NCI-H2107 treated with DMSO at 0.1 percent for 48 hours (cell line): ENCODE measurements at regions not wholly inside any gene's neighbourhood (a gene's known extent, or its start where the extent isn't known, plus 50 kb on each side); places are given as distances from the start of the nearest gene placed in this dataset.
"Not testable (repeated sequence)": the region's sequence is repeated elsewhere in the genome, so short reads cannot be mapped to it uniquely, and the experiment has no call there.

Experiments
- DNase-seq: peaks from one replicate; lab custom pipeline; 2025; ENCODE audit not compliant: unreplicated experiment; lab: John Stamatoyannopoulos, UW

- DNase-seq: no peak
These were observed 387.1 kb upstream of the PAPPA start for GRCh38 chr9:115766370-115766955.

- DNase-seq: no peak
These were observed 383.1 kb upstream of the PAPPA start for GRCh38 chr9:115770521-115770920.

GRCh38 chr9:115775659-115776058 is 377.9 kb upstream of the PAPPA start:
- DNase-seq: no peak

- DNase-seq: no peak
These were observed 376.0 kb upstream of the PAPPA start for GRCh38 chr9:115777610-115778009.

- no peak for DNase-seq
These were observed 372.4 kb upstream of the PAPPA start for GRCh38 chr9:115781070-115781736.

- no peak for DNase-seq
These were observed 367.3 kb upstream of the PAPPA start for GRCh38 chr9:115786321-115786720.

- DNase-seq: no peak
These were observed 363.1 kb upstream of the PAPPA start for GRCh38 chr9:115790520-115790919.

- DNase-seq: no peak
These were observed 358.6 kb upstream of the PAPPA start for GRCh38 chr9:115794921-115795475.

GRCh38 chr9:115799734-115800133 is 353.9 kb upstream of the PAPPA start:
- no peak for DNase-seq

- no peak for DNase-seq
These were observed 349.4 kb upstream of the PAPPA start for GRCh38 chr9:115804206-115804605.

GRCh38 chr9:115808108-115808507 is 345.5 kb upstream of the PAPPA start:
- no peak for DNase-seq

GRCh38 chr9:115808695-115809094 is 344.9 kb upstream of the PAPPA start:
- DNase-seq: no peak

- no peak for DNase-seq
These were observed 343.4 kb upstream of the PAPPA start for GRCh38 chr9:115810166-115810565.

GRCh38 chr9:115814081-115814480 is 339.5 kb upstream of the PAPPA start:
- DNase-seq: no peak

GRCh38 chr9:115815786-115816185 is 337.8 kb upstream of the PAPPA start:
- no peak for DNase-seq

- DNase-seq: not testable (repeated sequence)
These were observed 334.9 kb upstream of the PAPPA start for GRCh38 chr9:115818651-115819050.

- DNase-seq: no peak
These were observed 321.6 kb upstream of the PAPPA start for GRCh38 chr9:115832031-115832430.

GRCh38 chr9:115837618-115838017 is 316.0 kb upstream of the PAPPA start:
- no peak for DNase-seq

GRCh38 chr9:115838417-115838816 is 315.2 kb upstream of the PAPPA start:
- DNase-seq: no peak

- not testable (repeated sequence) for DNase-seq
These were observed 309.2 kb upstream of the PAPPA start for GRCh38 chr9:115844433-115844832.

- DNase-seq: no peak
These were observed 307.8 kb upstream of the PAPPA start for GRCh38 chr9:115845648-115846312.

- no peak for DNase-seq
These were observed 306.4 kb upstream of the PAPPA start for GRCh38 chr9:115847216-115847615.
